Trophoblast cell (in vitro differentiated cells and primary cell): ENCODE measurements at regions not wholly inside any gene's neighbourhood (a gene's known extent, or its start where the extent isn't known, plus 50 kb on each side); places are given as distances from the start of the nearest gene placed in this dataset.

Source experiments
- DNase-seq, 2 donors: peaks; one replicate each; pipeline ENCODE4 v3.0.0-alpha.2; 2016
- H2AFZ ChIP-seq: 2 replicates; pipeline ENCODE4 v1.6.1; 2013; ENCODE audit warnings: low read length, moderate library complexity, mild to moderate bottlenecking; ENCODE audit not compliant: insufficient read depth, poor library complexity
- H2AK5ac ChIP-seq: 2 replicates; pipeline ENCODE4 v1.6.1; 2013; ENCODE audit warnings: mild to moderate bottlenecking, low read length
- H2BK120ac ChIP-seq: 2 replicates; pipeline ENCODE4 v1.6.1; 2013; ENCODE audit warnings: low read length, mild to moderate bottlenecking, moderate library complexity; ENCODE audit not compliant: insufficient read depth, poor library complexity
- H2BK12ac ChIP-seq: 2 replicates; pipeline ENCODE4 v1.6.1; 2013; ENCODE audit warnings: mild to moderate bottlenecking, low read length, moderate library complexity
- H2BK5ac ChIP-seq: 2 replicates; pipeline ENCODE4 v1.6.1; 2013; ENCODE audit warnings: low read length, low read depth, moderate library complexity, mild to moderate bottlenecking; ENCODE audit not compliant: poor library complexity
- H3K14ac ChIP-seq: 2 replicates; pipeline ENCODE4 v1.6.1; 2013; ENCODE audit warnings: mild to moderate bottlenecking, low read length
- H3K18ac ChIP-seq: 2 replicates; pipeline ENCODE4 v1.6.1; 2013; ENCODE audit warnings: mild to moderate bottlenecking, low read length
- H3K23ac ChIP-seq: 2 replicates; pipeline ENCODE4 v1.6.1; 2013; ENCODE audit warnings: low read length
- H3K27ac ChIP-seq: 2 replicates; pipeline ENCODE4 v1.5.1; 2013; ENCODE audit warnings: low read depth, mild to moderate bottlenecking, inconsistent platforms, low read length, moderate library complexity
- H3K27me3 ChIP-seq: 2 replicates; pipeline ENCODE4 v1.6.1; 2013; ENCODE audit warnings: inconsistent platforms, mild to moderate bottlenecking, low read length, moderate library complexity; ENCODE audit not compliant: insufficient read depth
- H3K36me3 ChIP-seq, 2 experiments: 1 replicate in 1 of 2; 2 replicates in 1 of 2; pipeline ENCODE4 v1.6.1; 2013; ENCODE audit warnings: low read length in 2 of 2, mild to moderate bottlenecking in 2 of 2, moderate library complexity in 1 of 2; ENCODE audit not compliant: insufficient read depth in 2 of 2, control insufficient read depth in 1 of 2
- H3K4ac ChIP-seq: 2 replicates; pipeline ENCODE4 v1.6.1; 2013; ENCODE audit warnings: low read depth, mild to moderate bottlenecking, low read length, moderate library complexity
- H3K4me1 ChIP-seq, 2 experiments: 1 replicate in 1 of 2; 2 replicates in 1 of 2; pipeline ENCODE4 v1.6.1; 2013; ENCODE audit warnings: low read length in 2 of 2, mild to moderate bottlenecking in 2 of 2, moderate library complexity in 1 of 2; ENCODE audit not compliant: insufficient read depth in 2 of 2, control insufficient read depth in 1 of 2
- H3K4me2 ChIP-seq: 2 replicates; pipeline ENCODE4 v1.6.1; 2013; ENCODE audit warnings: inconsistent platforms, mild to moderate bottlenecking, low read length, moderate library complexity
- H3K4me3 ChIP-seq: 2 replicates; pipeline ENCODE4 v1.5.1; 2013; ENCODE audit warnings: mild to moderate bottlenecking, low read depth, low read length, inconsistent platforms
- H3K79me1 ChIP-seq: one replicate; pipeline ENCODE4 v1.6.1; 2013; ENCODE audit warnings: low read length
- H3K79me2 ChIP-seq: 2 replicates; pipeline ENCODE4 v1.6.1; 2013; ENCODE audit warnings: low read length, mild to moderate bottlenecking; ENCODE audit not compliant: control insufficient read depth, insufficient read depth, poor library complexity
- H3K9ac ChIP-seq: 2 replicates; pipeline ENCODE4 v1.6.1; 2013; ENCODE audit warnings: mild to moderate bottlenecking, low read length
- H3K9me3 ChIP-seq: 2 replicates; pipeline ENCODE4 v1.6.1; 2013; ENCODE audit warnings: low read depth, mild to moderate bottlenecking, control low read depth, inconsistent platforms, low read length; ENCODE audit not compliant: insufficient read depth
- H4K12ac ChIP-seq: 2 replicates; pipeline ENCODE4 v1.6.1; 2013; ENCODE audit warnings: low read depth, mild to moderate bottlenecking, low read length, moderate library complexity
- H4K8ac ChIP-seq: 2 replicates; pipeline ENCODE4 v1.6.1; 2013; ENCODE audit warnings: low read depth, mild to moderate bottlenecking, low read length, moderate library complexity
- H4K91ac ChIP-seq: one replicate; pipeline ENCODE4 v1.6.1; 2013; ENCODE audit warnings: low read depth, mild to moderate bottlenecking, low read length, moderate library complexity
- WGBS: extraction: QIAGEN DNeasy Blood & Tissue Kit; methylation state at CpG from one replicate; pipeline ENCODE4 v1.1.7; 2013; ENCODE audit warnings: missing lambda C conversion rate; ENCODE audit not compliant: insufficient read length, insufficient coverage; ENCODE audit errors: extremely low coverage; 5-methylcytosine and 5-hydroxymethylcytosine counted together

DNA sequence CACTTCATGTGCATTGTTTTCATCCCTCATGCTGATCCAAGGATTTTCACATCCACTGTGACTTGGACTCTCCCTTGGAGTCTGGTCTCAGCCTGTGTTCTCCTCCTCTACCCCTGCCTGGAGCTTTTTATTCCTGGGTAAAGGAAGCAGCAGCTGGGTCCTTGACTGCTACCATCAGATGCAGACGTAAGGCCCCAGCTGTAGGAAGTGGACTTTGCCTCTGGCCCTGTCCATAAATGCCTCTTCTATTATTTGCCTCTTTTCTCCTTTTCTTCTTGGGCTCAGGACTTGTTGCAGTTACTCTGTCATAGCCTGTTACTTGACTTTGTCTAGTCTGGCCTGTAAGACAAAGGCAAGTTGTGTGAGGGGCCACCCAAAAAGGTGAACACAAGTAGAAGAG, 303.8 kb downstream of the NXPE2 start:
- DNase-seq = no peak
- Histone ChIP-seq H2AK5ac (no peak overlapping the region), H3K79me1 (no peaks in the 10 kb centered on the region), H2AFZ (no peak overlapping the region), H3K18ac (no peak overlapping the region), H3K79me2 (no peaks in the 10 kb centered on the region), H3K4me1 (no peaks in the 10 kb centered on the region), H2BK120ac (no peak overlapping the region), H2BK12ac (no peak overlapping the region), H3K36me3 (no peaks in the 10 kb centered on the region), H2BK5ac (no peak overlapping the region), H3K9me3 (peaks cover 3% of the 10 kb centered on the region), H3K14ac (no peak overlapping the region), H4K91ac (no peak overlapping the region), H3K23ac (no peak overlapping the region), H3K4me2 (no peak overlapping the region), H3K4me3 (no peak overlapping the region), H3K4ac (no peak overlapping the region), H4K8ac (no peak overlapping the region), H3K27ac (no peak overlapping the region), H4K12ac (no peak overlapping the region), H3K9ac (no peak overlapping the region), H3K27me3 (no peaks in the 10 kb centered on the region)
- no CpG with 5 or more reads among the region's 1 CpG for WGBS

- peaks cover 6% of the 10 kb centered on the region for H3K9me3 ChIP-seq
- H2BK120ac ChIP-seq = no peak overlapping the region
- no peak overlapping the region for H3K4ac ChIP-seq
- no peak overlapping the region for H3K9ac ChIP-seq
- no peak overlapping the region for H2BK5ac ChIP-seq
- H3K4me3 ChIP-seq = no peak overlapping the region
- no peak overlapping the region for H3K4me2 ChIP-seq
- H2AFZ ChIP-seq = no peak overlapping the region
- no peak overlapping the region for H3K27ac ChIP-seq
- H4K91ac ChIP-seq = no peak overlapping the region
- H3K4me1 ChIP-seq = no peaks in the 10 kb centered on the region
- H2AK5ac ChIP-seq = no peak overlapping the region
- no peak for DNase-seq
- H3K14ac ChIP-seq = no peak overlapping the region
- H4K8ac ChIP-seq = no peak overlapping the region
- H2BK12ac ChIP-seq = no peak overlapping the region
- no peak overlapping the region for H3K18ac ChIP-seq
- H3K27me3 ChIP-seq = no peaks in the 10 kb centered on the region
- no peaks in the 10 kb centered on the region for H3K36me3 ChIP-seq
- no peak overlapping the region for H3K23ac ChIP-seq
- no peak overlapping the region for H4K12ac ChIP-seq
- no CpG with 5 or more reads among the region's 9 CpGs for WGBS
- no peaks in the 10 kb centered on the region for H3K79me1 ChIP-seq
- no peaks in the 10 kb centered on the region for H3K79me2 ChIP-seq
Measured at GRCh38 chr11:114984611-114985163, 306.4 kb downstream of the NXPE2 start.

DNA sequence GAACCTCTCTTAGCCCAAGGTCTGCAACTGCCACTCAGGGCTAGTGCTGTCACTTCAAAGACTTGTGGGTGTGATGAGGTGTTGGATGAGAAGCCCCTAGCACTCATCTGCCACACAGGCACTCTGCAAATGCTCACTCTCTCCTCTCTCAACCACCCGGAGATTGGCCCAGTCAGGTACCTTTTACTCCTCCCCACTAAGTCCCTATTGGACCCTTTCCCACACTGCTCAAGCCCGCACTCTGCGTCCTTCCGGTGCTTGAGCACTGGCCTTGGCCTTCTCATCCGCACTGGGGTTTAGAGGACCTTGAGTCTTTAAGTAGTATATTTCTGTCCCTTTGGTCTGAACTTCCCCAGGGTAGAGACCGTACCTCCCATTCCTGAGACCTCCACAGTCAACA, 308.0 kb downstream of the NXPE2 start:
- no CpG with 5 or more reads among the region's 6 CpGs for WGBS
- no peaks in the 10 kb centered on the region for H3K36me3 ChIP-seq
- DNase-seq = no peak
- no peak overlapping the region for H3K4ac ChIP-seq
- no peak overlapping the region for H3K14ac ChIP-seq
- no peak overlapping the region for H2AFZ ChIP-seq
- H4K12ac ChIP-seq = no peak overlapping the region
- no peak overlapping the region for H3K4me2 ChIP-seq
- H3K4me1 ChIP-seq = no peaks in the 10 kb centered on the region
- no peak overlapping the region for H2AK5ac ChIP-seq
- H3K27me3 ChIP-seq = no peaks in the 10 kb centered on the region
- H3K27ac ChIP-seq = no peak overlapping the region
- H3K79me2 ChIP-seq = no peaks in the 10 kb centered on the region
- no peak overlapping the region for H3K4me3 ChIP-seq
- H3K18ac ChIP-seq = no peak overlapping the region
- no peak overlapping the region for H4K91ac ChIP-seq
- peaks cover 6% of the 10 kb centered on the region for H3K9me3 ChIP-seq
- H3K9ac ChIP-seq = no peak overlapping the region
- H2BK5ac ChIP-seq = no peak overlapping the region
- H4K8ac ChIP-seq = no peak overlapping the region
- no peak overlapping the region for H2BK12ac ChIP-seq
- H3K23ac ChIP-seq = no peak overlapping the region
- H2BK120ac ChIP-seq = no peak overlapping the region
- H3K79me1 ChIP-seq = no peaks in the 10 kb centered on the region

GRCh38 chr11:114987186-114987760, 308.9 kb downstream of the NXPE2 start:
- no peak overlapping the region for H2AFZ ChIP-seq
- H2BK120ac ChIP-seq = no peak overlapping the region
- H2BK5ac ChIP-seq = no peak overlapping the region
- H3K18ac ChIP-seq = no peak overlapping the region
- H3K79me2 ChIP-seq = no peaks in the 10 kb centered on the region
- H3K9ac ChIP-seq = no peak overlapping the region
- H2AK5ac ChIP-seq = no peak overlapping the region
- H3K4me1 ChIP-seq = no peaks in the 10 kb centered on the region
- H3K14ac ChIP-seq = no peak overlapping the region
- H3K4me3 ChIP-seq = no peak overlapping the region
- no peak overlapping the region for H3K4me2 ChIP-seq
- H3K9me3 ChIP-seq = peaks cover 6% of the 10 kb centered on the region
- H3K4ac ChIP-seq = no peak overlapping the region
- H3K27me3 ChIP-seq = no peaks in the 10 kb centered on the region
- no CpG with 5 or more reads among the region's 10 CpGs for WGBS
- no peak overlapping the region for H4K12ac ChIP-seq
- no peaks in the 10 kb centered on the region for H3K36me3 ChIP-seq
- no peak overlapping the region for H2BK12ac ChIP-seq
- no peak overlapping the region for H4K8ac ChIP-seq
- no peak for DNase-seq
- H3K27ac ChIP-seq = no peak overlapping the region
- H4K91ac ChIP-seq = no peak overlapping the region
- H3K23ac ChIP-seq = no peak overlapping the region
- no peaks in the 10 kb centered on the region for H3K79me1 ChIP-seq
